ENCODE measurements at regions not wholly inside any gene's neighbourhood (a gene's known extent, or its start where the extent isn't known, plus 50 kb on each side); places are given as distances from the start of the nearest gene placed in this dataset.

- TF ChIP-seq CTCF (IDR thresholded peaks at IDR 0.05; ENCODE audit: insufficient read depth, low read length) (no peak), POLR2AphosphoS5 (IDR thresholded peaks at IDR 0.05; ENCODE audit: low read depth) (no peak)
These were observed 91.6 kb upstream of the FOXD3 start for GRCh38 chr1:63230722-63231121.
